ENCODE measurements at regions not wholly inside any gene's neighbourhood (a gene's known extent, or its start where the extent isn't known, plus 50 kb on each side); places are given as distances from the start of the nearest gene placed in this dataset.

GRCh38 chr21:18174370-18174769 lies 70.3 kb upstream of the CHODL start:
- no TSS peak for BruUV-seq (replicated peaks)
- TF ChIP-seq KDM5B (IDR thresholded peaks at IDR 0.05; ENCODE audit: insufficient replicate concordance, low read depth, low read length) (no peak), TFAM (CRISPR knock-in tag; conservative IDR thresholded peaks at IDR 0.05) (no peak), PRMT5 (CRISPR knock-in tag; IDR thresholded peaks at IDR 0.05) (no peak), MAX (CRISPR knock-in tag; IDR thresholded peaks at IDR 0.05) (no peak), ZNF316 (IDR thresholded peaks at IDR 0.05) (peak; percentile 48; the same call in 1 of the 2 replicates), CREB3 (tag; conservative IDR thresholded peaks at IDR 0.05; ENCODE audit: low read depth) (no peak), IFI16 (CRISPR knock-in tag; IDR thresholded peaks at IDR 0.05) (no peak), HOXB6 (CRISPR knock-in tag; IDR thresholded peaks at IDR 0.05; ENCODE audit: borderline replicate concordance) (no peak)
- in situ Hi-C loops (cut with MboI) (no loop called here), intact Hi-C loops (cut with micrococcal nuclease) (no loop called here)
- Histone ChIP-seq H3K27me3 (ENCODE audit: control insufficient read depth in 2 of 2, insufficient read depth in 2 of 2, low read length in 2 of 2) (no peaks in the 10 kb centered on the region), H3K36me3 (ENCODE audit: control insufficient read depth, insufficient read depth, low read length) (no peaks in the 10 kb centered on the region), H3K4me1 (replicated peaks in 1 of 2; ENCODE audit: control insufficient read depth in 2 of 2, insufficient read depth in 2 of 2, low read length in 2 of 2) (no peaks in the 10 kb centered on the region), H4K20me1 (replicated peaks; ENCODE audit: control insufficient read depth, insufficient read depth, low read length) (no peaks in the 10 kb centered on the region), H3K4me2 (ENCODE audit: insufficient read depth, low read length) (no peak overlapping the region), H3K9me1 (ENCODE audit: control insufficient read depth, insufficient read depth, low read length) (no peaks in the 10 kb centered on the region), H3K79me2 (ENCODE audit: control insufficient read depth, insufficient read depth, low read length) (no peaks in the 10 kb centered on the region), H3K27ac (ENCODE audit: extremely low read depth, low read depth, low read length) (no peak overlapping the region), H3K9ac (ENCODE audit: insufficient read depth in 1 of 2, low read depth in 2 of 2, low read length in 2 of 2) (no peak overlapping the region), H3K4me3 (no peak overlapping the region), H3K9me3 (replicated peaks; ENCODE audit: control insufficient read depth, insufficient read depth, low read depth, low read length) (no peaks in the 10 kb centered on the region), H2AFZ (ENCODE audit: low read depth, low read length) (no peak overlapping the region)
- no peak for FAIRE-seq
- DNase-seq (ENCODE audit: extremely low read depth in 1 of 4, low spot score in 3 of 4) = no peak
- CTCF ChIA-PET (ENCODE audit: low intra/inter-chr PET ratio) = no interaction called here
- ATAC-seq = no peak
- POLR2A ChIA-PET = no interaction called here
